K562 (cell line): ENCODE measurements at regions not wholly inside any gene's neighbourhood (a gene's known extent, or its start where the extent isn't known, plus 50 kb on each side); places are given as distances from the start of the nearest gene placed in this dataset.
"Not testable (repeated sequence)": the region's sequence is repeated elsewhere in the genome, so short reads cannot be mapped to it uniquely, and the experiment has no call there.

Experiments
- ATAC-seq: fragments of 200-7000 bp; cut with Tn5 transposase; 3 replicates; pipeline ENCODE4 v1.9.1; 2020; ENCODE audit warnings: moderate library complexity
- BruUV-seq: library from RNA; stranded (reverse); fragments of 400-500 nt; replicated peaks from 2 replicates; lab custom pipeline; 2021; lab: Mats Ljungman, UMichigan
- CTCF ChIA-PET: fragments of 300-600 bp; formaldehyde crosslinking; extraction: SDS; loops from one replicate; lab custom pipeline; 2021; ENCODE audit warnings: low intra/inter-chr PET ratio; lab: Yijun Ruan, JAX
- POLR2A ChIA-PET: fragments of 300-600, 350-650 bp; sonication (Branson Sonifier 250); formaldehyde crosslinking; extraction: SDS; loops from one replicate; lab custom pipeline; 2021; ENCODE audit warnings: antibody characterized with exemption, inconsistent platforms; lab: Yijun Ruan, JAX
- DNase-seq, 4 experiments: peaks; one replicate each; pipeline versions ENCODE4 v3.0.0 to v3.0.0-alpha.2; 2011 to 2018; ENCODE audit warnings: low spot score in 3 of 4, mixed read lengths in 3 of 4; ENCODE audit errors: extremely low read depth in 1 of 4
- FAIRE-seq: peaks from 2 replicates; lab custom pipeline; 2011; peaks lifted over from hg19 to GRCh38; lab: Jason Lieb, UNC
- H2AFZ ChIP-seq: 2 replicates; pipeline ENCODE4 v1.6.0; 2011; ENCODE audit warnings: low read depth, low read length, control low read depth, inconsistent platforms
- H3K27ac ChIP-seq: fragments of 200-600 bp; 3 replicates; pipeline ENCODE4 v1.8.0; 2011; ENCODE audit warnings: low read depth, mild to moderate bottlenecking, control low read depth, inconsistent platforms, low read length, moderate library complexity, mixed read lengths; ENCODE audit errors: extremely low read depth
- H3K27me3 ChIP-seq, 2 experiments: fragments of 300-600 bp in 1 of 2; 2 replicates in 1 of 2; 3 replicates in 1 of 2; pipeline versions ENCODE4 v1.6.0 to v1.8.0; 2011; ENCODE audit warnings: inconsistent platforms in 2 of 2, low read length in 2 of 2, mild to moderate bottlenecking in 1 of 2, mixed read lengths in 1 of 2, moderate library complexity in 1 of 2; ENCODE audit not compliant: control insufficient read depth in 2 of 2, insufficient read depth in 2 of 2
- H3K36me3 ChIP-seq: fragments of 300-600 bp; 3 replicates; pipeline ENCODE4 v1.8.0; 2011; ENCODE audit warnings: mild to moderate bottlenecking, low read length, inconsistent platforms; ENCODE audit not compliant: control insufficient read depth, insufficient read depth
- H3K4me1 ChIP-seq, 2 experiments: fragments of 200-600 bp in 1 of 2; replicated peaks in 1 of 2; 2 replicates in 1 of 2; 3 replicates in 1 of 2; pipeline versions ENCODE4 v1.5.1 to v1.8.0; 2011; ENCODE audit warnings: inconsistent platforms in 2 of 2, low read length in 2 of 2, mild to moderate bottlenecking in 1 of 2, mixed read lengths in 1 of 2, moderate library complexity in 1 of 2; ENCODE audit not compliant: control insufficient read depth in 2 of 2, insufficient read depth in 2 of 2
- H3K4me2 ChIP-seq: 2 replicates; pipeline ENCODE4 v1.6.1; 2011; ENCODE audit warnings: low read length, control low read depth, inconsistent platforms, mixed read lengths; ENCODE audit not compliant: insufficient read depth
- H3K4me3 ChIP-seq: fragments of 200-600 bp; sonication (generic), shearing (Covaris generic); 2 replicates; pipeline ENCODE4 v1.5.1; 2016; ENCODE audit warnings: control low read depth, inconsistent platforms
- H3K79me2 ChIP-seq: fragments of 200-600 bp; 3 replicates; pipeline ENCODE4 v1.8.0; 2011; ENCODE audit warnings: low read length, inconsistent platforms; ENCODE audit not compliant: control insufficient read depth, insufficient read depth
- H3K9ac ChIP-seq, 2 experiments: 2 replicates each; pipeline versions ENCODE4 v1.6.0 to v1.6.1; 2011; ENCODE audit warnings: low read depth in 2 of 2, low read length in 2 of 2, control low read depth in 1 of 2, inconsistent platforms in 1 of 2, mild to moderate bottlenecking in 1 of 2, mixed read lengths in 1 of 2; ENCODE audit not compliant: insufficient read depth in 1 of 2
- H3K9me1 ChIP-seq: one replicate; pipeline ENCODE4 v1.6.0; 2011; ENCODE audit warnings: inconsistent platforms, mild to moderate bottlenecking, low read length, moderate library complexity; ENCODE audit not compliant: control insufficient read depth, insufficient read depth
- H3K9me3 ChIP-seq: replicated peaks from 2 replicates; pipeline ENCODE4 v1.5.1; 2011; ENCODE audit warnings: low read depth, low read length, inconsistent platforms; ENCODE audit not compliant: control insufficient read depth, insufficient read depth
- H4K20me1 ChIP-seq: replicated peaks from 2 replicates; pipeline ENCODE4 v1.6.1; 2011; ENCODE audit warnings: low read length, inconsistent platforms, mixed read lengths; ENCODE audit not compliant: control insufficient read depth, insufficient read depth
- WGBS: fragments of 100-300 bp; shearing (Covaris generic); methylation state at CpG from one replicate; pipeline ENCODE4 v1.1.6; 2016; ENCODE audit warnings: low coverage, mixed read lengths; ENCODE audit not compliant: insufficient coverage; ENCODE audit errors: missing lambda C conversion rate; 5-methylcytosine and 5-hydroxymethylcytosine counted together
- in situ Hi-C: fragments of 300-500 bp; cut with MboI; formaldehyde crosslinking; loops from 4 replicates; pipeline ENCODE4 v1.15.0; 2018; ENCODE audit warnings: inconsistent platforms, mixed read lengths
- intact Hi-C: fragments of 100-400 bp; cut with micrococcal nuclease; formaldehyde crosslinking; loops from 2 replicates; pipeline ENCODE4 v1.14.2; 2022

DNA sequence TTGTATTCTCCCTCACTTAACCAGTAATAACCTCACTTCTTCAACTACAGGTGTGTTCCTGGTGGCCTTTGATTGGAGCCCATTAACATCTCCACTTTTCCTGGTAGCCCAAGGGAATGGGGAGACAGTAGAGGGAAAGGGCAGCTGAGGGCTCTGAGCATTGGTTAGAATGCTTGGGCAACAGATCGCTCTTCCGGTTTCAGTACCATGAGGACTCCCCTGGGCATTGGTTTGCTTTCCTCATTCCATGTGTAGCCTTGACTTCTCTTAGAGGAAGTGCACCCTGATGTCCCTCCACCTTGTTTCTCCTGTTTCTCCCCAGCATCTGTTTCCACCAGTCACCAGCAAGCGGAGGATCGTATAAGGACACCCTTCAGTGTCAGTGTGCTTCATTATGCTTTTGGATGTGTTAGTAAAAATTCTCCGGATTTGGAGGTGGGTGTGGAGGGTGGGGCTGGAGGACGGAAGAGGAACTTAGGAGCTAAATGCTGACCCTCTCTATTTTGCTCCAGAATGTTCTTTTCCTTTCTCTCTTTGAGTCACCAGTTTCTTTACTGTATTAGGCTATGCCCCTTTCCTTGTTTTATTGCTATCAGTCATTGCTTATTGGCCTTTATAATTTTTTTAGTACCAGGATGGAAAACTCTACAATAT is 50.6 kb upstream of the ZNG1B start:
- H3K4me2 ChIP-seq, FAIRE-seq, H3K9me3 ChIP-seq, in situ Hi-C loops, H3K79me2 ChIP-seq, H3K27me3 ChIP-seq, H3K4me3 ChIP-seq, H3K27ac ChIP-seq, BruUV-seq, H3K9ac ChIP-seq, ATAC-seq, H3K36me3 ChIP-seq, H2AFZ ChIP-seq, H4K20me1 ChIP-seq, POLR2A ChIA-PET, H3K9me1 ChIP-seq, DNase-seq, H3K4me1 ChIP-seq: not testable (repeated sequence)
- WGBS, result 2% methylated on average over 6 of the region's 6 CpGs
- CTCF ChIA-PET, result interaction anchor here (0.6 kb wide), 1 partner anchor 1685 kb away, joined by 4 read pairs; no protein-coding TSS in a partner anchor
- intact Hi-C loops, result loop anchor here (5.0 kb wide), 1 partner anchor 185 kb away; no protein-coding TSS in a partner anchor

DNA sequence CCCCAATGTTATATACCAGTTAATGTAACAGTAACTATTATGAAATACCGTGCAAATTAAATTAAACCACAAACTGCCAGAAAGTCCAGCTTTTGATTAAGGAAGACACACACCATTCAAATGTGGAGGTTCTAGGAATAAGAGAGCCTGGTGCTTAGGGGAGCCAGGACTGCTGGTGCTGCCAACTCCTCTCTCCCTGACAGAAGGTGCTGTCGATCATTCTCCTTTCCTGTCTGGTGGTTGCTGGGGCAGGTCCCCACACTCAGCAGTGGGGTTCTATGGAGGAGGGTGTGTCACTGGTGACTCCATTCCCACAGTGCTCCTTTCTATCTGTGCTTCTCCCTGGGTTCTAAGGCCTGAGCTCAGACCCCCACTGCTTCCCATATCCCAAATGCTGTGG is 57.9 kb upstream of the ZNG1B start:
- H3K4me1 ChIP-seq, H3K9me3 ChIP-seq, H3K79me2 ChIP-seq, BruUV-seq, DNase-seq, CTCF ChIA-PET, H3K9ac ChIP-seq, H3K27ac ChIP-seq, in situ Hi-C loops, POLR2A ChIA-PET, H3K4me2 ChIP-seq, H3K4me3 ChIP-seq, intact Hi-C loops, H3K36me3 ChIP-seq, FAIRE-seq, H4K20me1 ChIP-seq, H3K9me1 ChIP-seq, H2AFZ ChIP-seq, H3K27me3 ChIP-seq: not testable (repeated sequence)
- 0 out of 3 replicates have a peak, but pooled peaks have one; percentile 34 for ATAC-seq
- WGBS, result 0% methylated on average over 2 of the region's 2 CpGs
